ENCODE measurements at regions not wholly inside any gene's neighbourhood (a gene's known extent, or its start where the extent isn't known, plus 50 kb on each side); places are given as distances from the start of the nearest gene placed in this dataset.

- TF ChIP-seq CTCF (IDR thresholded peaks at IDR 0.05; ENCODE audit: low read depth, low read length) (no peak), POLR2A (IDR thresholded peaks at IDR 0.05; ENCODE audit: extremely low read depth, insufficient read length) (no peak)
These were observed 277.6 kb downstream of the CDH10 start for GRCh38 chr5:24367216-24367615.
